ENCODE measurements at regions not wholly inside any gene's neighbourhood (a gene's known extent, or its start where the extent isn't known, plus 50 kb on each side); places are given as distances from the start of the nearest gene placed in this dataset.

- no peak for TF ChIP-seq CTCF (IDR thresholded peaks at IDR 0.05; ENCODE audit: low read depth, low read length)
- H3K4me3 ChIP-seq (replicated peaks in 1 of 2; ENCODE audit: low read depth in 2 of 2, low read length in 2 of 2), result no peak overlapping the region
- no peak for DNase-seq (ENCODE audit: low read depth in 2 of 2)
Observed at GRCh38 chr11:25206762-25207161, 709.9 kb downstream of the LUZP2 start.

GRCh38 chr11:25211635-25212254 lies 714.9 kb downstream of the LUZP2 start:
- no peak for TF ChIP-seq CTCF (IDR thresholded peaks at IDR 0.05; ENCODE audit: low read depth, low read length)
- no peak overlapping the region for H3K4me3 ChIP-seq (replicated peaks in 1 of 2; ENCODE audit: low read depth in 2 of 2, low read length in 2 of 2)
- no peak for DNase-seq (ENCODE audit: low read depth in 2 of 2)

GRCh38 chr11:25214535-25215176 lies 717.8 kb downstream of the LUZP2 start:
- no peak for TF ChIP-seq CTCF (IDR thresholded peaks at IDR 0.05; ENCODE audit: low read depth, low read length)
- no peak overlapping the region for H3K4me3 ChIP-seq (replicated peaks in 1 of 2; ENCODE audit: low read depth in 2 of 2, low read length in 2 of 2)
- no peak for DNase-seq (ENCODE audit: low read depth in 2 of 2)

GRCh38 chr11:25218036-25218435 lies 721.2 kb downstream of the LUZP2 start:
- no peak for TF ChIP-seq CTCF (IDR thresholded peaks at IDR 0.05; ENCODE audit: low read depth, low read length)
- DNase-seq (ENCODE audit: low read depth in 2 of 2), result no peak
- H3K4me3 ChIP-seq (replicated peaks in 1 of 2; ENCODE audit: low read depth in 2 of 2, low read length in 2 of 2), result no peak overlapping the region

GRCh38 chr11:25225078-25225477 lies 728.2 kb downstream of the LUZP2 start:
- H3K4me3 ChIP-seq (replicated peaks in 1 of 2; ENCODE audit: low read depth in 2 of 2, low read length in 2 of 2), result no peak overlapping the region
- no peak for DNase-seq (ENCODE audit: low read depth in 2 of 2)
- no peak for TF ChIP-seq CTCF (IDR thresholded peaks at IDR 0.05; ENCODE audit: low read depth, low read length)

GRCh38 chr11:25242928-25243327 lies 746.1 kb downstream of the LUZP2 start:
- TF ChIP-seq CTCF (IDR thresholded peaks at IDR 0.05; ENCODE audit: low read depth, low read length), result no peak
- H3K4me3 ChIP-seq (replicated peaks in 1 of 2; ENCODE audit: low read depth in 2 of 2, low read length in 2 of 2), result no peak overlapping the region
- DNase-seq (ENCODE audit: low read depth in 2 of 2), result no peak
